ENCODE measurements at regions not wholly inside any gene's neighbourhood (a gene's known extent, or its start where the extent isn't known, plus 50 kb on each side); places are given as distances from the start of the nearest gene placed in this dataset.
"Not testable (repeated sequence)": the region's sequence is repeated elsewhere in the genome, so short reads cannot be mapped to it uniquely, and the experiment has no call there.

DNA sequence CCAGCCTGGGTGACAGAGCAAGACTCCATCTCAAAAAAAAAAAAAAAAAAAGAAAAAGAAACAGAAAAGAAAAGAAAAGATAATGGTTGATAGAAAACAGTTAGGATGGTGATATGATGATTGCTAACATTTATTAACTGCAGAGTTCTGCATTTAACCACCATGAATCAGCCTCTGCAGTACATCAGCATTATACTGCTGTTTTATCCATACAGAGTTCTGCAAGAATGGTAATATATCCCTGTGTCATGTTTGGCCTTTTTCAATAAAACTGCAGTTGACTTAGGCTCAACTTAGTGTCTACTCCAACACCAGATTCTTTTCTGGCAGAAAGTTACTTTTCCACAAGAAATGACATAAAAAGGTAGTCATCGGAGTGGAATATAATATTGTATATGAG, 62.6 kb downstream of the DUSP6 start:
- DNase-seq (ENCODE audit: low read depth) = no peak

DNA sequence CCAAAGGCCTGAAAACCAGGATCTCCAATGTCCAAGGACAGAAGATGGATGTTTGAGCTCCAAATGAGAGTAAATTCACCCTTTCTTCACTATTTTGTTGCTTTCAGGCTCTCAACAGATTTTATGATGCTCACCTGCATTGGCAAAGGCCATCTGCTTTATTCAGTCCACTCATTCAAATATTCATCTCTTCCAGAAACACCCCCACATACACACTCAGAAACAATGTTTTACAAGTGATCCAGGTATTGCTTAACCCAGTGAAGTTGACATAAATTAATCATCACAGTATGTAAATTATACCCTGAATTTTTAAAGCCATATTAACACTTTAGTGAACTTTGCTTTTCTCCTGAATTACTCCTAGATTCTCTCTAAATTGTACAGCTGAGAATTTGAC, 63.3 kb downstream of the DUSP6 start:
- no peak for DNase-seq (ENCODE audit: low read depth)

DNA sequence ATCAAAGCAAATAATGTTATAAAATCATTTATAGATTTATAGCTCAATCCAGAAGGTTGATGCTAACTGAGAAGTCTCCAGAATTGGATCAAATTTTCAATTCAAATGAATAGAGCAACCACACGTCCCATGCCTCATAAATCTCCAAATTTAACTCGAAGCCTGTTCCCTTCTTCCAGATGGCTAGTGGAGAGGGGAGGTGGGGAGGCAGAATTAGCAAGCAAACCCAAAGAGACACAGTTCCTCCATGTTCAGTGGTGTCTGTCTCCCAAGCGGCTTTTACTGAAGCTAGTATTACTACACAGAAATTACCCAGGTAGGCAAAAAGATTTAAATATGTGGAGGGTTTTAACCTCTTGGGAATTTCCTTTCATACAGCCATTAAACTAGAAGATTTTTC, 65.8 kb downstream of the DUSP6 start:
- DNase-seq (ENCODE audit: low read depth) = no peak

DNA sequence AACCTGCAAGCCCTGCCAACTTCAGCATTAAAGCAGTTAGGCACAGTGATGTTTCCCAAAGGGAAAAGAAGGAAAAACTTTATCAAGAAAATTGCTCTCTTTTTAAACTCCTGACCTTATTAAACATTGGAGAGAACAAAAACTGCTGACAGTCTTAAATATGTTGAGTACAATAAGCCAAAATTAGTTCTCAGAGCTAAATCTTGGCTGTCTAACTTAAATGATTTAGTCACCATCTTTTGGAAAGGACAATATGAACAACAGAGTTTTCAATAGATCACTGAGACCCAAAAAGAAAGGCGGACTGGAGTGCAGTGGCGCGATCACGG, 70.8 kb downstream of the DUSP6 start:
- DNase-seq (ENCODE audit: low read depth) = no peak

DNA sequence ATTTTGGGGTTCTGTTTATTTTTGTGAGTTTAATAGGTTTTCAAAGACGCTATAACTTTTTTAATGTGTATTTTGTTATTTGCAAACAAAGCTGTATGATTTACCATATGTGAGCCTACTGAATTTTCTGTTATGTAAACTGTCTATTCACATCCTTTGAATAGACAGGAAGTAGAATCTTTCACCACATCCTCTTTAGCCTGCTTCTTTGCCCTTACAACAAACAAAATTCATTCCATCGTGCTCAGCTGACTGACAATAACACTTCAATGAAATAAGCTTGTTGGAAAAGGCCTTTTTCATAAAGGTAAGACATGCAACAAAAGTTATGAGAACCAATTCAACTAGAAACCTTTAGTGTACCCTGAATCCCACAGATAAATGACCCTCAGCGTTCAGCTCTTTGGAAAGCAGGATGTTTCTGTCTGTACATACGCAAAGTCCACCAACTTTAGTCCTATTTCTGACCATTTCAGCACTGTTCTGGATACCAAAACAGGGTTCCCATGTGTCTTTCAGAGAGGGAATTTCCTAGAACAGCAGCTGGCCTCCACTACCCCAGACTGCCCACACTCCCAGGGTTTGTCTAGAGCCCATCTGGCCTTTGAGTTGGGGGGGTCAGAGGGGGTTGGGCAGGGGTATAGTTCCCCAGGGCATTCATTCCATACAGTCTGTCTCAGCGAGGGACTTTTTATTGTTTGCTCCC, 71.3 kb downstream of the DUSP6 start:
- DNase-seq (ENCODE audit: low read depth) = peak; percentile 17

DNA sequence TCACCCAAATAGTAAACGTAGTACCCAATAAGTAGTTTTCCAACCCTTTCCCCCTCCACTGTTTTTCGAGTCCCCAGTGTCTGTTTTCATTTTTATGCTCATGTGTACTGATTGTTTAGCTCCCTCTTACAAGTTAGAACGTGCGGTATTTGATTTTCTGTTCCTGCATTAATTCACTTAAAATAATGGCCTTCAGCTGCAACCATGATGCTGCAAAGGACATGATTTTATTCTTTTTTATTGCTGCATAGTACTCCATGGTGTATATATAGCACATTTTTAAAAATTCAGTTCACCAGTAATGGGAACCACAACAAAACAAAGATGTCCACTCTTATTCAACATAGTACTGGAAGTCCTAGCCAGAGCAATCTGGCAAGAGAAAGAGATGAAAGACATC, 72.8 kb downstream of the DUSP6 start:
- DNase-seq (ENCODE audit: low read depth) = no peak

DNA sequence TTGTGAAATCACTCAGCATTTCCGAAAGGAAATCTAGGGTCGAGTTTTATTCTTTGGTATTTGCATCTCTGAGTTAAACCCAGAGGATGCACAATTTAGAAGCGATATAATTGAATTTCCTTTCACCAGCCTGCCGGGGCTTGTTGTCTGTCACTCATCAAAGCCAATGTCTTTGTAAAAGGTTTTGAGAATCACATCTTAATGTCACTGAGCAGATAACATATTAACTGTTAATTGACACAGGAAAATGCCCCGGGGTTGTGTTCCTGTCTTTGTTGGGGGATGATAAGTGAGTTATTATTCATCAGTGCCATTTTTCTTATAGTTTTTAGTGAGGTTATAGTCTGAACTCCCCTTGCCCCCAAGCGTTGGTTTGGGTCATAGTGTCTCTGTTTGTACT, 73.4 kb downstream of the DUSP6 start:
- no peak for DNase-seq (ENCODE audit: low read depth)

DNA sequence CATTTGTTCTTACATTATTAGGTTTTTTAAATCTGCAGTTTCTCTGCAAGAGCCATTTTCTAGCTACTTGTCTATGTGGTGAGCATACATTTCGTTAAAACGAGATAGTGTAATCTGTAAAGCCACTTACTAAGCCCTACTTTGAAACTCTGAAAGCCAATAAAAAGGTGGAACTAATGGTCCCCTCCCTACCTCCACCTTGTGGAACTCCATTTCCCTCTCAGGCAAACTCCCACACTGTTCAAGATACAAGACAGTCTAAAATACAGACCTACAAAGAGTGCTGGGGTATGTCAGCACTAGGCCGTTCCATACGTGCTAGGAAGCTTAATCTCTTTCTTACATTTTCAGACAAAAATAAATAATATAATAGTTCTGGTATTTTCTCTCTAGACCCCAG, 74.1 kb downstream of the DUSP6 start:
- DNase-seq (ENCODE audit: low read depth) = no peak

DNA sequence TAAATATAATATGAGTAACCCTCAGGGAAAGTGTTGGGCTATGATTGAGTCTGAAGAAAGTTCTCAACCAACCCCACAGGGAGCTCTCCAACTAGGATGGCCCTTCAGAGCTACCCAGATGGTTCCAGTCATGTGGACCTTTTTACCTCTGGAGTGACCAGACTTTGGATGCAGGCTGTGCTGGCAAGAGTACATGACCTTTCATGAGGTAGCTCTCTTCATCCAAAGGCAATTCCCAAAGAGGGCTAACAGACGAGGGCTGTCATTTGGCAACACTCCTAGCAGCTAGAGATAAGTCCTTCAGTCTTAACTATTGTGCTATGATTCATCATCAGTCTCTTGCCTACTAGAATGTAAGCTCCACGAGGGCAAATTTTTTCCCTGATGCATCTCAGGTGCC, 75.4 kb downstream of the DUSP6 start:
- DNase-seq (ENCODE audit: low read depth) = no peak

DNA sequence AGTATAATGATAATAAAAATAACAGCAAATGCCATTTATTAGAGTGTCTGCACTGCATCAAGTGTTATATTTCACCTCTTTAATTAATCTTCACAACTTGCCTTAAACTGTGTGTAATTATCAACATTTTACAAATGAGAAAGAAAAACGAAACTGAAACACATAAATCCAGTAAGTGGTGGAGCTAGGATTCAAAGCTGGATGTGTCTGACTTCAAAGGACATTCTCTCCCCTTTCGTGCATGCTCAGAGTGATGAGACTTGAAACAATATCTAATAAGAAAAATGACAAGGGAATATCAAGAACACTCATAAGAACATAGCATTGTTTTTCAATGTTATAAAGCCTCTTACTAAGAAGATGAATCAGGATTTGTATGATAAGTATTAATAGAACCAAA, 78.8 kb downstream of the DUSP6 start:
- DNase-seq (ENCODE audit: low read depth) = no peak

DNA sequence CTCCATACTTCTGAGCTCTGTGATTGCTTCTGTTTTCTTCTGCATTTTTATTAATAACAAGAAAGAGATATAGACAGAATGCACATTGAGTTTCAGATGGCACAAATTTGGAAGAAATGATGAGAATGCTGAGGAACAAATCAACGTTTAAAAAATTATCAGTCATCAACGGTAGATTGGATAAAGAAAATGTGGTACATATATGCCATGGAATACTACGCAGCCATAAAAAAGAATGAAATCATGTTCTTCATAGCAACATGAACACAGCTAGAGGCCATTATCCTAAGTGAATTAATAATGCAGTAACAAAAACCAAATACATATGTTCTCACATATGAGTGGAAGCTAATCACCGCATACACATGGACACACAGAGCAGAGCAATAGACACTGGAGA, 81.8 kb downstream of the DUSP6 start:
- no peak for DNase-seq (ENCODE audit: low read depth)

DNA sequence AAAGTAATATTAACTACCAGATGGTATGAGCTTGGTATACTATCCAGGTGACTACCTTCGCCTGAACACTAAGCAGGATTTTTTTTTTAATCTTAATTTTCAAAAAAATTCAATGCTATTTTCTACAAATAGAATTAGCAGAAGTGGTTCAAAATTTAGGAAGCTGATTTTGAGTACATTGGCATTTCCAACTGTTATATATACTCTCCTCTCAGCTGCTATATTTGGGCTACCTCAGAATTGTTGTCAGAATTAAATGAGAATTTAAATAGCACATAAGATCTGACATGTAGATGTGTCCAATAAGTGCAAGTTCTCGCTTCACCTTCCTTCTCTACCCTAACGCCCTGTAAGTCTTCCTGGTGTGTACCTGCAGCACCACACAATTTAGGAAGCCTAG, 83.1 kb downstream of the DUSP6 start:
- no peak for DNase-seq (ENCODE audit: low read depth)

DNA sequence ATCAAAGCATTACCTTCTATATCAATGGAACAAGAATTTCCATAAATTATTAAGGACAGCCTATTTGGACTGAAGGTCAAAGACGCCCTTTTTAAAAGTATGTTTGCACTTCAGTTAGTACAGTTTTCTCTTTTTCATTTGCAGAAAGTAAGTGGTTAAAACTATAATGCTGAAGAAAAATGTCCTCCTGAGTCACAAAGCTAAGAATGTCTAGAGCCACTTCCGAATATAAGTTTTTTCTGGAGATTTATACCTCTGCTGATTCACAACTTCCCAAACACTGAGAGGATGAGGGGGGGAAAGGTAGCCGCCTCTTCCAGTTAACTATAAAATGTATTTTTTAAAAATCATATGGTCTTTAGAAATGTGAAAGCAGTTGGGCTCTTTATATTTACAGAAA, 84.9 kb downstream of the DUSP6 start:
- no peak for DNase-seq (ENCODE audit: low read depth)

DNA sequence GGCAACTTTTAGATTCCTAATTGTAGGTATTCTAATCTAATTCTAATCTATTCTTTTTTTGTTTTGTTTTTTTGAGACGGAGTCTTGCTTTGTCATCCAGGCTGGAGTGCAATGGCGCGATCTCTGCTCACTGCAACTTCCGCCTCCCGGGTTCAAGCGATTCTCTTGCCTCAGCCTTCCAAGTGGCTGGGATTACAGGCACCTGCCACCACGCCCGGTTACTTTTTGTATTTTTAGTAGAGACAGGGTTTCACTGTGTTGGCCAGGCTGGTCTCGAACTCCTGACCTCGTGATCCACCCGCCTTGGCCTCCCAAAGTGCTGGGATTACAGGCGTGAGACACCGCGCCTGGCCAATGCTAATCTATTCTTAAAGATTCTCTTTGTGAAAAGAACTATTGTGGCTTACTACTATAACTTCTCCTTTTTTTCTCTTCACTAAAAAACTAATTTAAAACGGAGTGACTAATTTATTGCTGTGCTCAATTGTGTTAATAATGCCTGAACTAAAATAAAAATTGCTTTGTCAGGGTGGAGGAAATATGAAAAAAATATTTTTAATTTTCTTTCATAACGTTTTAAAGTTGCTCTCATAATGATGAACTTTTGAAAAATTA, 85.6 kb downstream of the DUSP6 start:
- not testable (repeated sequence) for DNase-seq (ENCODE audit: low read depth)

DNA sequence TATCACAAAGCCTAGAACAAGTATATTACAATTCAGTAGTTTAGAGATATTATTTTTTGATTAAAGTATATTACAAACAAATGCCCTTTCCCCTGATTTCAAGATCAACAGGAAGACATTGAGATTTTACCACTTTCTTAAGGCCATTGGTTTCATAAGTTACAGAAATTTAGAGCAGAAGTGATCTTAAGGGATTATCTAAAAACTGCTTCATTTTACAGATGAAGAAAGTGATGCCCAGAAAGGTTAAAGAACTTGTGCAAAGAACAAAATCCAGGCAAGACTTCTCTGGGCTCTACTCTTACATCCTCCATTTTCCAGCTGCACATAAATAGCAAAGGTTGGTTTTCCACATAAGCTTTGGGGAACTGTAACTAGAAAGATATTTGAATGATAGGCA, 87.5 kb downstream of the DUSP6 start:
- DNase-seq (ENCODE audit: low read depth) = no peak

DNA sequence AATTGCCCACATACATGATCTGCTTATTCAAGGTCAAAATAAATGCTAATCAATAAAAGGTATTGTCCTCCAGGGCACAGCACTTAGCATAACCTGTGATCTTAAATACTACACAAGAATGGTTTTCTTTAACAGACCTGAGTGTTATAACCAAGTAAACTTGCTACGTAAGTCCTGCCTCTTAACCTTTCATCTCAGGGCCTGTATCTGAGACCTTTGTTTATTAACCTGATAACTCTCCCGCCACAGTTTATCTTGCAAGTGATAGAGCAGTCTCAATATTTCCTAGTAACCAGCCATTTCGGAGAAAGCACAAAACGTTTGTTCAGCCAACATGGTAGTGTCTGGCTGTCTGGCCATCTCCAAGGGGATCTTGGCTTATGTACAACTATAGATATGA, 88.4 kb downstream of the DUSP6 start:
- DNase-seq (ENCODE audit: low read depth) = no peak

DNA sequence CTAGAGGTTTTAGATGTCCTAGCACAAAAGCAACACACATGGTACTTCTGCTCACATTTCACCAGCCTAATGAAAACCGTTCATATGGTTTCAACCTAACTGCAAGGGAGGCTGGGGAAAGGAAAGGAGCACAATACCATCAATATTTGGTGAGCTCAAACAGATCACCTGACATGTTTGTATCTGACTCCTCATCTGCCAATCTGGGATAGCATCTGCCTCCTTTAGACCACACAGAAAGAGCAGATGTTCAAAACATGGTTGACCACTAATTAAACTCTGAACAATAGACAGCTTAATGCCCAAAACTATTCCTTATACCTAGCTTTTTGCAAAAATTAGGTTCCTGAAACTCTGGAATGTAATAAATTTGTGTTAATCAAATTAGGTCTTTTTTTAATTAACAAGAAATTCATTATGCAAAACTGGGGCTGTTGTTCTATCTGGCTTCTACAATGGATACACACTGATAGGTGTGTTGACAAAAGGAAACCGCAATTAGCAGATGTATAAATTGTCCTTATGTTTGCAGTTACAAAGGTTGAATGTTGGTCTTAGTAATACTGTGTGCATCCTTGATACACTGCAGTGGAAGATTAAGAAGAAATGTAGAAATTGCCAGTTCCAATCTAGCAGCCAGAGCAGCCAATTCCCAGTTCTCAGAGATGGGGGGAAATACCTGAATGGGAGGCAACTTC, 89.3 kb downstream of the DUSP6 start:
- peak; percentile 45 for DNase-seq (ENCODE audit: low read depth)

DNA sequence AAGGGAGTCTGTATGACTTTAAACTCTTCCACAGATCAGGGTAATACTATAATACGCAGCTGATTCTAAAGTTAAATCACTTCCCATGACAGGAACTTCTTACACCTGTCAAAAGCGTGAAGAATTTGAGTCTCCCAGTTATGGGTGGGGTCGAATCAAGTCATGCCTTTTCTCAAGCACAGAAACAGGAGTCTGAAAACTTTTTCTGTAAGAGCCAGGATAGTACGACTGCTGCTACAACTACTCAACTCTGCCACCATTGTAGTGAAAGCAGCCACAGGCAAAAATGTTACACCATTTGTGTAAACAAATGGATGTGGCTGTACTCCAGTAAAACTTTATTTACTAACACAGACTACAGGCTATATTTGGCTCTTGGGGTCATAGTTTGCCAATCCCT, 90.3 kb downstream of the DUSP6 start:
- DNase-seq (ENCODE audit: low read depth) = peak; percentile 76

DNA sequence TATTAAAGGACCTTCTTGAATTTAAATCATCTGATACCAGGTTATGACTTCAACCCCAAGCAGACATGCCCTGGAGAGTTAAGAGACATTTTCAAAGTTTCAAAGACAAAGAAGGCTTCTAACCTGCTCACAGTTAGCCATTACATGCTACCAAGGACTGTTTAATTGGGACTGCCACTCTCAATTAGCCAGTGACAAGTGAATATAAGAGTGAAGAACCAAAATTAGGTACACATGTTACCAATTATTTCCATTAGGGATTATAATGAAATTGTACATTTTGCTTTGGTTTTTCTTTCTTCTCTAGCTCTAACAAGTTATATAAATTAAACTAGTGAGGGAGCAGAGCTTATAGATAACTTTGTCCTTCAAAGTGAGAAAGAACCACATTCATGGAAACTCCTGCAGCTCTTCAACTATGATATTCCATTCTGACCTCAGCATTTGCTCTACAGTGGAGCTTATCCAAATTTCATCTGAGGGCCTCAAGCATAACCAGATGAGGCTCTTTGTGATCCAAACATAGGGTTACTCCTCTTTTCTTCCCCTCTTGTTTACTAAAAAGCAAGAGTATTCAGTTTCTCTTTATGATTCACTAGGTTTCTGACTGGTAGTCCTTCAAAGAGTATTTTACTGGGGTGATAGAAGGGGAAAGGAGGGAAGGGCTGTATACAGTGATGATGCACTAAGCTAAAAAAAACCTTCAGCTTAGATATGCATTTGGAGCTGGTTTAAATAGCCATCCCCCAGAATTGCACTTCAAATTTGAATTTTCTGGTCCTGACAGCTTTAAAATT, 91.3 kb downstream of the DUSP6 start:
- DNase-seq (ENCODE audit: low read depth) = peak; percentile 15

DNA sequence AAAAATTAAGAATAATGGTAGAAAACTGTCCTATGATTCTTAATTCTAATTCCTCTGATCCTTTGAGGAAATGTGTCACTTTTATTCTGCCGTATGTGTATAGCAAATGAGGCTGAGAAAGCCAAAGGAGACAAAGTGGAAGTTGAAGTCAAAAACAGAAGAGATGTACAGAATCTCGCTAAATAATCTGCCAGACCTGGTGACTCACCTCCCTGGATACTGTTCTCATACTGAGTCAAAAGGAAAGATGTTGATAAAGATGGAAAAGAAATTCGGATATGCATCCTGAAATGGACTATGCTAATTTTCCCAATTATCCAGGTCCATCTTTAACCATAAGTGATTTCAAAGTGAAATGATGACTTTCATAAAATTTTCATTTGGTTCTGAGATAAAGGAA, 92.5 kb downstream of the DUSP6 start:
- DNase-seq (ENCODE audit: low read depth) = no peak

DNA sequence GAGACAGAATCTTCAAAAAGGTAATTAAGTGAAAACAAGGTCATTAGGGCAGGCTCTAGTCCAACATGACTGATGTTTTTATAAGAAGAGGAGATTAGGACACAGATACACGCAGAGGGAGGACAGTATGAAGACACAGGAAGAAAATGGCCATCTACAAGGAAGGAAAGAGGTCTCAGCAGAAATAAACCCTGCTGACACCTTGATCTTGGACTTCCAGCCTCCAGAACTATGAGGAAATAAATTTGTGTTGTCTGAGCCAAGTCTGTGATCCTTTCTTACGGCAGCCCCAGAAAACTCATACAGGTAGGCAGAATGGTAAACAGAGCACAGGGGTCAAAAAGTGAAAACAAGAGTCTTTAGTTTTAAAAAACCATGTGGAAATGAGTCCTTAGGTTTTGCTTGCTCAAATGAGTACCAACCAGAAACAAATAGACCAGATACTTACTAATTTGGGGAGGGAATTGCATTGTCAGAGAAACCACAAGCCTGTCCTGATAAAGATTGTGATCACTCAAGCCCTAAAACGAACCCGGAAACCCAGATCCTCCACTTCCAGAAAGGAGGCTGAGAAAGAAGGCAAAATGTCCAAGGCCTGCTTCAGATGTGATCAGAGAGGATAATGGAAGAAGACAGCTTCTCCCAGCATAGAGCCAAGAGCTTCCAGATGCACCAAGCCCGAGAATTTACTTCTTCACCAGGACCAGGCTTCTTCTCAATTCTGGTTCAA, 93.9 kb downstream of the DUSP6 start:
- no peak for DNase-seq (ENCODE audit: low read depth)

DNA sequence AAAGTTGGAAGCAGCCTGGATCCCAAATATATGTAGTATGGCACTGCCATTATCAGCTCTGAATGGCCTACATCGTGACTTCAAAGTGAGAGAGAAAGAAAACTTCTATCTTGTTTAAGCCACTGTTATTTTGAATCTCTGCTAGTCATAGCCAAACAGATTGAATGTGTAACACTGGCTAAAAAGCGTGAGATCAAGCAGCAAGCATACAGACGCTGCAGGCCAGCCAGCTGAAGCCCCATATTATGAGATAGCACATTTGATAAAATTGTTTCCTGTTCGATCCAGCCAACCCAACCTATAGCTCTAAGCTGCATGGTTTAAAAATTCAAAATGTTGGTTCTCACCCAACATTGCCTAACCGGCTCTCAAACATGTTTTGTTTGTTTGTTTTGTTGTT, 95.0 kb downstream of the DUSP6 start:
- DNase-seq (ENCODE audit: low read depth) = no peak

Data from myocyte (in vitro differentiated cells).